ENCODE measurements at regions not wholly inside any gene's neighbourhood (a gene's known extent, or its start where the extent isn't known, plus 50 kb on each side); places are given as distances from the start of the nearest gene placed in this dataset.

DNA sequence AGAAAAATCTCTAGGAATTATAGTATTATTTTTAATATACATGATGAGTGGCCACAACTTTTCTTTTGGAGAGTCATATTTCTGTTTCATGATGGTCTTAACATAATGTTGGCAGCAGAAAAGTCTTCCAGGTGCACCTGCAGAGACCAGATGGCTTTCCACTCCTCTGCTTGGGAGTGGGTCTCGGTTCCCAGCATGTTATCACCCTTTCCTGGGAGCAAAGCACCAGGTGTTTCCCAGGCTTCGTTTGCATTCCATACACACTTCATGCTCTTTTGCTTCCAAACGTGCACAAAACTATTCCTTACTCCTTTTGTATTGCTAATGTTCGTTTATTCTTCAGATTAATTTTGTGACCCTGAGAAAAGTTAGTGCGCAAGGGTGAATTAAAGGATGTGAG, 305.2 kb downstream of the CDH2 start:
- intact Hi-C loops (cut with micrococcal nuclease; ENCODE audit: unreplicated experiment) (no loop called here), in situ Hi-C loops (cut with MboI) (no loop called here)
- Histone ChIP-seq H3K9me3 (replicated peaks; ENCODE audit: control insufficient read depth, insufficient read depth, low read length) (no peaks in the 10 kb centered on the region), H3K79me2 (ENCODE audit: control insufficient read depth, insufficient read depth, low read length) (no peaks in the 10 kb centered on the region), H3K36me3 (ENCODE audit: control insufficient read depth in 2 of 2, insufficient read depth in 2 of 2, low read length in 1 of 2) (no peaks in the 10 kb centered on the region), H3K27me3 (replicated peaks in 1 of 2; ENCODE audit: control insufficient read depth in 2 of 2, insufficient read depth in 2 of 2, low read length in 1 of 2) (no peaks in the 10 kb centered on the region), H3K4me1 (ENCODE audit: control insufficient read depth, insufficient read depth, low read length) (no peaks in the 10 kb centered on the region), H3K27ac (ENCODE audit: control insufficient read depth, insufficient read depth) (no peak overlapping the region), H3K9ac (ENCODE audit: control insufficient read depth, insufficient read depth, low read length) (no peak overlapping the region), H3K4me2 (ENCODE audit: control insufficient read depth, insufficient read depth) (no peak overlapping the region), H3K4me3 (no peak overlapping the region), H4K20me1 (ENCODE audit: control insufficient read depth, insufficient read depth) (no peaks in the 10 kb centered on the region), H2AFZ (ENCODE audit: control insufficient read depth, low read depth, low read length) (no peak overlapping the region)
- DNase-seq (ENCODE audit: low read depth, low spot score) (no peak), ATAC-seq (no peak), FAIRE-seq (no peak)
- ChIA-PET RAD21 (ENCODE audit: unreplicated experiment) (no interaction called here), SMC1A (ENCODE audit: uncharacterized antibody, unreplicated experiment) (no interaction called here), CTCF (no interaction called here), POLR2A (no interaction called here)
- TF ChIP-seq TARDBP (IDR thresholded peaks at IDR 0.05; ENCODE audit: borderline replicate concordance) (no peak), ZSCAN29 (IDR thresholded peaks at IDR 0.05) (no peak), CREM (IDR thresholded peaks at IDR 0.05; ENCODE audit: low read depth) (no peak), NFXL1 (IDR thresholded peaks at IDR 0.05; ENCODE audit: borderline replicate concordance) (no peak), RFX5 (IDR thresholded peaks at IDR 0.05; ENCODE audit: low read depth, low read length) (no peak), CHD2 (IDR thresholded peaks at IDR 0.05; ENCODE audit: borderline replicate concordance, low read depth, low read length) (no peak), MYB (IDR thresholded peaks at IDR 0.05; ENCODE audit: borderline replicate concordance, low read depth, low read length) (no peak), KDM1A (IDR thresholded peaks at IDR 0.05; ENCODE audit: borderline replicate concordance) (no peak), SMAD5 (IDR thresholded peaks at IDR 0.05; ENCODE audit: low read depth) (no peak), MEF2A (IDR thresholded peaks at IDR 0.05; ENCODE audit: insufficient read depth, low read depth, low read length) (no peak), YBX1 (IDR thresholded peaks at IDR 0.05) (no peak), RBBP5 (conservative IDR thresholded peaks at IDR 0.05) (no peak), CBFB (IDR thresholded peaks at IDR 0.05; ENCODE audit: low read depth) (no peak), MLLT1 (IDR thresholded peaks at IDR 0.05) (no peak), ETV6 (conservative IDR thresholded peaks at IDR 0.05 in 1 of 2, IDR thresholded peaks at IDR 0.05 in 1 of 2; ENCODE audit: borderline replicate concordance in 1 of 2, low read depth in 1 of 2) (no peak), HDGF (IDR thresholded peaks at IDR 0.05) (no peak), CEBPZ (IDR thresholded peaks at IDR 0.05; ENCODE audit: low read depth, low read length) (no peak)
- TF ChIP-seq, protein P1, sequence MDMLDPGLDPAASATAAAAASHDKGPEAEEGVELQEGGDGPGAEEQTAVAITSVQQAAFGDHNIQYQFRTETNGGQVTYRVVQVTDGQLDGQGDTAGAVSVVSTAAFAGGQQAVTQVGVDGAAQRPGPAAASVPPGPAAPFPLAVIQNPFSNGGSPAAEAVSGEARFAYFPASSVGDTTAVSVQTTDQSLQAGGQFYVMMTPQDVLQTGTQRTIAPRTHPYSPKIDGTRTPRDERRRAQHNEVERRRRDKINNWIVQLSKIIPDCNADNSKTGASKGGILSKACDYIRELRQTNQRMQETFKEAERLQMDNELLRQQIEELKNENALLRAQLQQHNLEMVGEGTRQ (IDR thresholded peaks at IDR 0.05; ENCODE audit: borderline replicate concordance, low read depth, low read length) = no peak
- TF ChIP-seq, protein P2, sequence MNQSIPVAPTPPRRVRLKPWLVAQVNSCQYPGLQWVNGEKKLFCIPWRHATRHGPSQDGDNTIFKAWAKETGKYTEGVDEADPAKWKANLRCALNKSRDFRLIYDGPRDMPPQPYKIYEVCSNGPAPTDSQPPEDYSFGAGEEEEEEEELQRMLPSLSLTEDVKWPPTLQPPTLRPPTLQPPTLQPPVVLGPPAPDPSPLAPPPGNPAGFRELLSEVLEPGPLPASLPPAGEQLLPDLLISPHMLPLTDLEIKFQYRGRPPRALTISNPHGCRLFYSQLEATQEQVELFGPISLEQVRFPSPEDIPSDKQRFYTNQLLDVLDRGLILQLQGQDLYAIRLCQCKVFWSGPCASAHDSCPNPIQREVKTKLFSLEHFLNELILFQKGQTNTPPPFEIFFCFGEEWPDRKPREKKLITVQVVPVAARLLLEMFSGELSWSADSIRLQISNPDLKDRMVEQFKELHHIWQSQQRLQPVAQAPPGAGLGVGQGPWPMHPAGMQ (IDR thresholded peaks at IDR 0.05; ENCODE audit: borderline replicate concordance) = no peak
- TF ChIP-seq, protein P3, sequence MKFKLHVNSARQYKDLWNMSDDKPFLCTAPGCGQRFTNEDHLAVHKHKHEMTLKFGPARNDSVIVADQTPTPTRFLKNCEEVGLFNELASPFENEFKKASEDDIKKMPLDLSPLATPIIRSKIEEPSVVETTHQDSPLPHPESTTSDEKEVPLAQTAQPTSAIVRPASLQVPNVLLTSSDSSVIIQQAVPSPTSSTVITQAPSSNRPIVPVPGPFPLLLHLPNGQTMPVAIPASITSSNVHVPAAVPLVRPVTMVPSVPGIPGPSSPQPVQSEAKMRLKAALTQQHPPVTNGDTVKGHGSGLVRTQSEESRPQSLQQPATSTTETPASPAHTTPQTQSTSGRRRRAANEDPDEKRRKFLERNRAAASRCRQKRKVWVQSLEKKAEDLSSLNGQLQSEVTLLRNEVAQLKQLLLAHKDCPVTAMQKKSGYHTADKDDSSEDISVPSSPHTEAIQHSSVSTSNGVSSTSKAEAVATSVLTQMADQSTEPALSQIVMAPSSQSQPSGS (IDR thresholded peaks at IDR 0.05; ENCODE audit: low read length) = no peak
- BruUV-seq (replicated peaks) = no TSS peak
- 19% methylated on average over 5 of the region's 5 CpGs for WGBS (ENCODE audit: insufficient coverage, insufficient replicate concordance, low lambda C conversion rate, missing lambda C conversion rate)

Measured in GM12878 (cell line).